ENCODE measurements at regions not wholly inside any gene's neighbourhood (a gene's known extent, or its start where the extent isn't known, plus 50 kb on each side); places are given as distances from the start of the nearest gene placed in this dataset.

DNA sequence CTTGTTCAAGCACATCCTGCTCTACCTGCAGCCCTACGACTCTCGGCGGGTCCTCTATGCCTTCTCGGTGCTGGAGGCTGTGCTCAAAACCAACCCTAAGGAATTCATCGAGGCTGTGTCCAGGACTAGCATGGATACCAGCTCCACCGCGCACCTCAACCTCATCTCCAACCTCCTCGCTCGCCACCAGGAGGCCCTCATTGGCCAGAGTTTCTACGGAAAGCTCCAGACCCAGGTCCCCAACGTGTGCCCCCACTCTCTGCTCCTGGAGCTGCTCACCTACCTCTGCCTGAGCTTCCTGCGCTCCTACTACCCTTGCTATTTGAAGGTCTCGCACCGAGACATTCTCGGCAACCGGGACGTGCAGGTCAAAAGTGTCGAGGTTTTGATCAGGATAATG lies 74.3 kb upstream of the MORC3 start:
- no peak for TF ChIP-seq CTCF (IDR thresholded peaks at IDR 0.05)
- TF ChIP-seq EZH2 (IDR thresholded peaks at IDR 0.05; ENCODE audit: borderline replicate concordance, insufficient read depth, low read depth, low read length, poor library complexity, severe bottlenecking): no peak

Measured in B cell (primary cell).